Posterior cingulate gyrus (tissue), 11 donors: ENCODE measurements at regions not wholly inside any gene's neighbourhood (a gene's known extent, or its start where the extent isn't known, plus 50 kb on each side); places are given as distances from the start of the nearest gene placed in this dataset.
"Not testable (repeated sequence)": the region's sequence is repeated elsewhere in the genome, so short reads cannot be mapped to it uniquely, and the experiment has no call there.

Experiments used
- DNase-seq, 10 donors: peaks; one replicate each; pipeline versions ENCODE4 v3.0.0 to v3.0.0-alpha.2; 2020 to 2021; ENCODE audit warnings: mixed read lengths in 3 of 10
- intact Hi-C: fragments of 100-400 bp; cut with DNase I; formaldehyde crosslinking; loops from one replicate; pipeline ENCODE4 v1.15.1; 2023

DNA sequence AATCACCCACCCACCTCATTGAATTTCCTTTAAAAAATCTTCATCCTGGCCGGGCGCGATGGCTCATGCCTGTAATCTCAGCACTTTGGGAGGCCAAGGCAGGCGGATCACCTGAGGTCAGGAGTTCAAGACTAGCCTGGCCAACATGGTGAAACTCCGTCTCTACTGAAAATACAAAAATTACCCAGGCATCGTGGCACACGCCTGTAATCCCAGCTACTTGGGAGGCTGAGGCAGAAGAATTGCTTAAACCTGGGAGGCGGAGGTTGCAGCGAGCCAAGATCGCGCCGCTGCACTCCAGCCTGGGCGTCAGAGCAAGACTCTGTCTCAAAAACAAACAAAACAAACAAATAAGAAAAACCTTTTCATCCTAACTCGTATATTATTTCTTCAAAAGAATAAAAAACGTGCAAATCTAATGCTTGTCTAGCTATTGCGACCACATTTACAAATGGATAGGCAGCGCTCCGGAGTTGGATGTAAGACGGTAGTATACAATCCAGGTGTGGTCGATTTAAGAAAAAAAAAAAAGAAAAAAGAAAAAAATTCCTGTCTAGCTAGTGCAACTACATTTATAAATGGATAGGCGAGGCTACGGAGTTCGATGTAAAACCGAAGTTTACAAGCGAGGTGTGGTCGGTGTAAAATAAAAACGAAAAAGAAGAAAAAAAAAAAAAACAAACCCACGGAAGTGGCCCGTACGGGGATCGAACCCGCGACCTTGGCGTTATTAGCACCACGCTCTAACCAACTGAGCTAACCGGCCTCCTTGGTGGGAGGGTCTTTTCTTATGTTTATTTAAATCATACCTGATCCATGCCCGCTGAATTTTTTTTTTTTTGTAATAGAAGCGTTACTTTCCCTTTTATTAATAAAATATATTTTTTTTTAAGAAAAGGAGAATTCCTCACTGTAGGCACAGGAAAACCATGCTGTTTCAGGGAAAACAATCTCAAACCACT, 70.7 kb upstream of the PRSS16 start:
- DNase-seq, result peak in 6 of 10 donors; percentile 22 to 88 (median 60)
- intact Hi-C loops, result loop anchor here (2.0 to 10.0 kb wide), 4 partner anchors 14 to 725 kb away; no protein-coding TSS in a partner anchor

DNA sequence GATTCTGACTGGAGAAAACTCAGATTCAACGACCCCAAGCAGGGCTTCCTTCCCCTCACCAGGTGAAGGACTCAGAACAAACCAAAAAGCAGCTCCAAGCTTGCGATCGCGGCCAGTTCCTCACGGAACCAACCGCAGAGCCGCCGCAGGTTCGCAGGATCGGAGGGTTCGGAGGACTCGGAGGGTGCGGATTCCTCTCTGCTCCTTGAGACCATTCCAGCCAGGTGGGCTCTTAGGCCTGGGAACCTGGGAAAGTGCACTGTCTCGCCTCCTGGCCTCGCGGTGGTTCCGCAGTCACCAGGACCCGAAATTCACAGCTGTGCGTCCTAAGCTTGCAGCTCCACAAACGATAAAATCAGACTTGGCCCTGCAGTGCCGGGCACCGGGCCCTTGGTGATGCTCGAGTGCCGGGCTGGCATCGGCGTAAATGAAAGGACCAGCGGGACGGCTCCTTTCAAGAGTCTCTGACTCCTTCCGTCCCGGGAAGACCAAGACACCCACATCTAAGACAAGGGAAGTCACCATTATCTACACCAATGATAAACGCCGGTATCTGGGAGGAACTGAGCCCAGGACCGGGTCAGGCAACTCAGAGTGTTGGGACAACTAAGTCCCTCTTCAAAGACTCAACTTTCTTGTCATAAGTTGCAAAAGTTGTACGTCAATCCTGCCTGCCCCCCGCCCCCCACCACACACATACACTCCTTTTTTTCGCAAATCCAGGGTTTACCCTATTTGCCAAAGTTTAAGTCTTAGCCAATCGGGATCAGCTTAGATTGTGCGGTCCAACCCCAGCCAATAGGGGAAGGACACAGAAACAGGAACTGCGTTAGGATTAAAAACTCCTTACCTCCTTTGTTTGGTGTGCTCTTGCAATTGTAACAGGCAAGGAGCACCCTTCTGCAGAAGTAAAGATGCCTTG, 69.8 kb upstream of the PRSS16 start:
- intact Hi-C loops, result loop anchor here (2.0 to 10.0 kb wide), 4 partner anchors 15 to 725 kb away; no protein-coding TSS in a partner anchor
- DNase-seq, result peak; percentile 68 to 97 (median 80)

DNA sequence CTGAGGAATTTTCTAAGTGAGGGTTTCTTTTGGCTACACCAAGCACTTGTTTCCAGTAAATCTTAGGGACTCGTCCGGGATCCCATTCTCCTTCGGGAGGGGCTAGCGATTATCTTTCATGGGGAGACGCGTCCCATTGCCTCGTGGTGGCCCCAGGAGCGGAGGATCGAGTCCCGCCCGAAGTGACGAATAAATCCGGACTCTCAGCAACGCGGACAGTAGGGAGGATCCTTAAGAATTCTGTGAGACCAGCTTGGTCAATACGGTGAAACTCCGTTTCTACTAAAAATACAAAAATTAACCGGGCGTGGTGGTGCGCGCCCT, 69.1 kb upstream of the PRSS16 start:
- peak in 1 of 10 donors; percentile 77 for DNase-seq
- intact Hi-C loops, result loop anchor here (5.0 to 10.0 kb wide), 3 partner anchors 506 to 724 kb away; no protein-coding TSS in a partner anchor

DNA sequence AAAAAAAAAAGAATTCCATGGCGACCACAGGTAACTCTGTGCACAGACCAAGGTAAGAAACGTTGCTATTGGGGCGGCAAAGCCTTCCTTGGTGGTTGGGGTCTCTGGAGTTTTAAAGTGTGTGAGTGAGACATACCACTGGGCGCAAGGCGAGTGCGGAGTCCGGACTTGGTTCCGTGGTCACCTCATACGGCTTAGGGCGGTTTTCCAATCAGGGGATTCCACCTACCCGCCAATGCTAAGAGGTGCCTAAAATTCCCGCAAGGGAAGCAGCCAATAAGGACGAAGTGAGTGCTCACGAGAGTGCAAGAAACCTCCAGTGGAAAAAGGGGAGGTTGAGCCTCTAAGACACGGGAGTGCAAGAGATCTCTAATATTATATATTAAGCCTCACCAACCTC, 68.6 kb upstream of the PRSS16 start:
- DNase-seq, result no peak
- intact Hi-C loops, result loop anchor here (5.0 to 10.0 kb wide), 3 partner anchors 506 to 723 kb away; no protein-coding TSS in a partner anchor

DNA sequence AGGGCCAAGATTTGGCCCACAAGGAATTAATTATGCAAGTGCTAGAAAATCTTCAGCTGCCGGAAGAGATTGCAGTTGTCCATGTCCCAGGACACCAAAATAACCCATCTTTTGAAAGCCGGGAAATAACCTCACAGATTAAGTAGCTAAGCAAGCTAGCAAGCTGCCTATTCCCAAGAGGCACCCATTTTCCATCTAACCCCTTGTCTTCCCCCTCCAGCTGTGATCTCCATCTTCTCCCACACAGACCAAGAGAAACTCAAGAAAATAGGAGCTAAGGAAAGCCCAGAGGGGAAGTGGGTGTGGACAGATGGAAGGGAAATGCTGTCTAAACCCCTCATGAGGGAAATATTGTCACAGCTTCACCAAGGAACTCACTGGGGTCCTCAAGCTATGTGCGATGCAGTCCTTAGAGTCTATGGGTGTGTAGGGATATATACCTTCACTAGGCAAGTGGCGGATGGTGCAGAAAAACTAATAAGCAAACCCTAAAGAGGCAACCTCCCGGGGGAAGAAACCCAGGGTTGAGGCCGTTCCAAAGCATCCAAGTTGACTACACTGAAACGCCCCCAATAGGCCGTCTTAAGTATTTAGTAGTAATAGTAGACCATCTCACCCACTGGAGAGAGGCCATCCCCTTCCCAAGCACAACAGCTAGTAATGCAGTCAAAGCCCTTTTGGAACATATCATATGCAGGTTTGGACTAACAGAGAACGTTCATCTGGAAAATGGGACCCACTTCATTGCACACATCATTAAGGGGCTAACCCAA, 64.3 kb upstream of the PRSS16 start:
- intact Hi-C loops, result loop anchor here (10.0 kb wide), 1 partner anchor 332 kb away; no protein-coding TSS in a partner anchor
- DNase-seq, result no peak

DNA sequence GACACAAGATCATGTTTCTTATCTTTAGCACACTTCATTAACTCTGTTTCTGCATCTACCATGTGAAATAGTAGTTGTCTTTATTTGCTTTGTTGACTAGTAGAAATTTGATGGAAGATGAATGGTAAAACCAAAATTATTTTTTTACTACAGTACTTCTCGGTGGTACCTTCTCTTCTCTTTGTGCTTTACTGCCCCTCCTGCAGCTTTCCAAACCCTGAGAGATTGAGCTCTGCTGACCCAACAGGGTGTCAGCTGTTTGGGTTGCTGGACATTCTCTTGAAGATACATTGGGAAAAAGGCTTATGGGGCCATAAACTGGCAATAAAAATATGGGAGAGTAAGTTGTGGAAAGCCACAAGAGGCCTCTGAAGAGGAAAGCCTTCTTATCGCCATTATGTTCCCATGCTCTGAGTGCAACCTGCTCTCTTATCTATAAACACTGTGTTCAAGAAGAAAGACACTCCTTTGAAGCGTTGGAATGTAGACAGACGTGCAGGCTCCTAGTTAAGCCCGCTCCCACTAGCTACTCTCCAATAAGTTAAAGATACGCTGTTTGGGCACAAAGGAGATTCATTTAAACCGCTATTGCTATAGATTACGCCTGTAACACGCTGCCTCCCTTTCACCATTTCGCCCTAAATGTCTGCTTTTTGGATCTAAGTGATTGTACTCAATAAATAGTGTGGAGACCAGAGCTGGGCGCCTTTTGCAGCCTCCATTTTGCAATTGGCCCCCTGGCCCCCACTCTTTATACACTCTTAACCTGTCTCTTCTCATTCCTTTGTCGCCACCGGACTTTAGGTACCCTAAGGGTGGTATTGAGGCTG, 60.1 kb upstream of the PRSS16 start:
- intact Hi-C loops, result loop anchor here (5.0 to 10.0 kb wide), 2 partner anchors 327 to 705 kb away; a partner anchor contains a TSS
- no peak for DNase-seq

DNA sequence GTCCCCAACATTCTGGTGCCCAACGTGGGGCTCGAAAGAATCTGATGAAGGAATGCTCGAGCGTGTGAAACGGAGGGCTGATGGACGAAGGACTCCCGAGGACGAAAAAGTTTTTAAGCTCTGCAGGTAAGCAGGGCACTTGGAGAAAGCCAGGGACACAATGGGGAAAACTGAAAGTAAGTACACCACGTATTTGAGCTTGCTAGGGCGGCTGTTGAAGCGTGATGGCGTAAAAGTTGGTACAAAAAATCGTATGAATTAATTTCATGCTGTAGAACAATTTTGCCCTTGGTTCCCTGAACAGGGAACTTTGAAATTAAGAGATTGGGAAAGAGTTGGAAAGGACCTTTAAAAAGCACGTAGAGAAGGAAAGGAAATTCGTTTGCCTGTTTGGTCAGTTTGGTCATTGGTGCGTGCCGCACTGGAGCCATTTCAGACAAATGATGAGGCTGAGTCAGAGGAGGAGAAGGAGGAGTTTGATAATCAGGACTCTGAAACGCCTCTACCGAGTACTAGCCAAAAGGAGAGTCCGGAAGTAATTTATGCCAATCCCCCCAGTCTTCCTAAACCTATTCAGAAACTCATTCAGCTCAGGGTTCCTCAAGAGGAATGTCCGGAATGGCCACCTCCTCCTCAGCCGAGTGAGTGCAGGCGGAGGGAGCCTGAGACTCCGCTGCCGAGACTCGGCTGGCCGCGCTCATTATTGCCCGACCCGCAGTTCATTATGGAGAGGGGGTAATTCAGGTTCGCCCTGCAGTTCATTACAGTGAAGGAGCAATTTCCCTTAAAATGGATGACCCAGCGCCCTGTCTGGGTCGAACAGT, 59.2 kb upstream of the PRSS16 start:
- DNase-seq, result peak in 4 of 10 donors; percentile 18 to 85 (median 24)
- intact Hi-C loops, result loop anchor here (5.0 to 10.0 kb wide), 2 partner anchors 327 to 704 kb away; a partner anchor contains a TSS

DNA sequence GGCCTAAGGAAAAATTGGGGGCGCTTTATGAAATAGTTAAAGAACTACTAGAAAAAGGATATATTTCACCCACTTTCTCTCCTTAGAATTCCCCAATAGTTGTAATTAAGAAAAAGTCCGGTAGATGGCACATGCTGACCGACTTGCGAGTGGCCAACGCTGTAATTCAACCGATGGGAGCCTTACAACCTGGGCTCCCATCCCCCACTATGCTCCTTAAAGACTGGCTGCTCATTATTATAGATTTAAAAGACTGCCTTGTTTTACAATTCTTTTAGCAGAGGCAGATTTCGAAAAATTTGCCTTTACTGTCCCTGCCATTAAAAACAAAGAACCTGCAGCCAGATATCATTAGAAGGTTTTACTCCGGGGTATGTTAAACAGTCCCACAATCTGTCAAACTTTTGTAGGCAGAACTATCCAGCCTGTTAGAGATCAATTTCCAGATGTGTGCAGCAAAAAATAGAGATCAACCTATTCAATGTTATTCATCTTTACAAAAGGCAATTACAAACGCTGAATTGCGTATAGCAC, 58.5 kb upstream of the PRSS16 start:
- intact Hi-C loops, result loop anchor here (5.0 to 10.0 kb wide), 2 partner anchors 326 to 703 kb away; a partner anchor contains a TSS
- peak in 4 of 10 donors; percentile 23 to 88 (median 34) for DNase-seq

DNA sequence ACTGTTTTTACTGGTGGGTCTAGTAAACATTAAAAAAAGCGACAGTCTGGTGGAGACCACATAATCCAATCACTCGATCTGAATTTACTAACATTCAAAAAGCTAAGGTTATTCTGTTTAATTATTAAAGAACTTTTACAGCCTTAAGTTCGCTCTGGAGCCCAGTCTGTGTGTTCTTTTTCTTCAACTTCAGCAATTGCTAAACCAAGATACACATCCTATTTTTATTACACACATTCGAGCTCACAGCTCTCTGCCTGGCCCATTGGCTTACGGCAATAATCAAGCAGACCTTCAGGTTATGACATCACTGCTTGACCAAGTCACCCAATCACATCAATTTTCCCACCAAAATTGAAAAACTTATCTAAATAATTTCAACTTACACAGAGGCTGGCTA, 57.4 kb upstream of the PRSS16 start:
- intact Hi-C loops, result no loop called here
- DNase-seq, result no peak

DNA sequence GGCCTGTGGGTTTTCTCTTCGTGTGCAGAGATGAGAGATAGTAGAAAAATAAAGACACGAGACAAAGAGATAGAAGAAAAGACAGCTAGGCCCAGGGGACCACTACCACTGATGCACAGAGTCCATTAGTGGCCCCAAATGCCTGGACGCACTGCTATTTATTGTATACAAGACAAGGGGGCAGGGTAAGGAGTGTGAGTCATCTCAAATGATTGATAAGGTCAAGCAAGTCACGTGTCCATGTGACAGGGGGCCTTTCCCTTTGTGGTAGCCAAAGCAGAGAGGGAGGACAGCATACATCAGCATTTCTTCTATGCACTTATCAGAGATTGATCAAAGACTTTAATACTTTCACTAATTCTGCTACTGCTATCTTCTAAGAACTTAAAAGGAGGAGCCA, 53.0 kb upstream of the PRSS16 start:
- intact Hi-C loops, DNase-seq: not testable (repeated sequence)

DNA sequence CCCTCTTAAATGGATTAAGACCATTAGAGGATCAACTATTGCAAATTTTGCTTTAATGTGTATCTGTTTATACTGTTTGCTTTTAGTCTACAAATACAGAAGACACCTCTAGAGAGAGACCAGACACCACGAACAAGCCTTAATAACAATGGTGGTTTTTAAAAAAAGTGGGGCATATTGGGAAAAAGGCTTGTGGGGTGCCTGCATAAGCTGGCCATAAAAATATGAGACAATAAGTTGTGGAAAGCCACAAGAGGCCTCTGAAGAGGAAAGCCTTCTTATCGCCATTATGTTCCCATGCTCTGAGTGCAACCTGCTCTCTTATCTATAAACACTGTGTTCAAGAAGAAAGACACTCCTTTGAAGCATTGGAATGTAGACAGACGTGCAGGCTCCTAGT, 52.0 kb upstream of the PRSS16 start:
- DNase-seq, intact Hi-C loops: not testable (repeated sequence)
